Loucy (cell line): ENCODE measurements at regions not wholly inside any gene's neighbourhood (a gene's known extent, or its start where the extent isn't known, plus 50 kb on each side); places are given as distances from the start of the nearest gene placed in this dataset.
"Not testable (repeated sequence)": the region's sequence is repeated elsewhere in the genome, so short reads cannot be mapped to it uniquely, and the experiment has no call there.

ENCODE experiments used
- EZH2phosphoT487 ChIP-seq: fragments of 200-600 bp; IDR thresholded peaks from 2 replicates; pipeline ENCODE4 v1.6.1; 2018; ENCODE audit warnings: antibody characterized with exemption, mild to moderate bottlenecking, moderate library complexity, borderline replicate concordance
- TF ChIP-seq, protein P1 (sequence below): fragments of 200-600 bp; sonication (generic); conservative IDR thresholded peaks from 2 replicates; pipeline ENCODE4 v1.5.1; 2014; ENCODE audit warnings: mild to moderate bottlenecking, antibody characterized with exemption, low read length

DNA sequence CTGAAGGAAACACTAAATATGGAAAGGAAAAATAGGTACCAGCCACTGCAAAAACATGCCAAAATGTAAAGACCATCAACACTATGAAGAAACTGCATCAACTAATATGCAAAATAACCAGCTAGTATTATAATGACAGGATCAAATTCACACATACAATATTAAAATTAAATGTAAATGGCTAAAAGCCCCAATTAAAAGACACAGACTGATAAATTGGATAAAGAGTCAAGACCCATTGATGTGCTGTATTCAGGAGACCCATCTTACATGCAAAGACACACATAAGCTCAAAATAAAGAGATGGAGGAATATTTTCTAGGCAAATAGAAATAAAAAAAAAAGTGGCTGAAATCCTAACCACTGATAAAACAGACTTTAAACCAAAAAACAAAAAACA lies 427.5 kb upstream of the ADGRB3 start:
- TF ChIP-seq, protein P1, sequence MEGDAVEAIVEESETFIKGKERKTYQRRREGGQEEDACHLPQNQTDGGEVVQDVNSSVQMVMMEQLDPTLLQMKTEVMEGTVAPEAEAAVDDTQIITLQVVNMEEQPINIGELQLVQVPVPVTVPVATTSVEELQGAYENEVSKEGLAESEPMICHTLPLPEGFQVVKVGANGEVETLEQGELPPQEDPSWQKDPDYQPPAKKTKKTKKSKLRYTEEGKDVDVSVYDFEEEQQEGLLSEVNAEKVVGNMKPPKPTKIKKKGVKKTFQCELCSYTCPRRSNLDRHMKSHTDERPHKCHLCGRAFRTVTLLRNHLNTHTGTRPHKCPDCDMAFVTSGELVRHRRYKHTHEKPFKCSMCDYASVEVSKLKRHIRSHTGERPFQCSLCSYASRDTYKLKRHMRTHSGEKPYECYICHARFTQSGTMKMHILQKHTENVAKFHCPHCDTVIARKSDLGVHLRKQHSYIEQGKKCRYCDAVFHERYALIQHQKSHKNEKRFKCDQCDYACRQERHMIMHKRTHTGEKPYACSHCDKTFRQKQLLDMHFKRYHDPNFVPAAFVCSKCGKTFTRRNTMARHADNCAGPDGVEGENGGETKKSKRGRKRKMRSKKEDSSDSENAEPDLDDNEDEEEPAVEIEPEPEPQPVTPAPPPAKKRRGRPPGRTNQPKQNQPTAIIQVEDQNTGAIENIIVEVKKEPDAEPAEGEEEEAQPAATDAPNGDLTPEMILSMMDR: not testable (repeated sequence)
- not testable (repeated sequence) for TF ChIP-seq EZH2phosphoT487
